ENCODE measurements at regions not wholly inside any gene's neighbourhood (a gene's known extent, or its start where the extent isn't known, plus 50 kb on each side); places are given as distances from the start of the nearest gene placed in this dataset.

DNA sequence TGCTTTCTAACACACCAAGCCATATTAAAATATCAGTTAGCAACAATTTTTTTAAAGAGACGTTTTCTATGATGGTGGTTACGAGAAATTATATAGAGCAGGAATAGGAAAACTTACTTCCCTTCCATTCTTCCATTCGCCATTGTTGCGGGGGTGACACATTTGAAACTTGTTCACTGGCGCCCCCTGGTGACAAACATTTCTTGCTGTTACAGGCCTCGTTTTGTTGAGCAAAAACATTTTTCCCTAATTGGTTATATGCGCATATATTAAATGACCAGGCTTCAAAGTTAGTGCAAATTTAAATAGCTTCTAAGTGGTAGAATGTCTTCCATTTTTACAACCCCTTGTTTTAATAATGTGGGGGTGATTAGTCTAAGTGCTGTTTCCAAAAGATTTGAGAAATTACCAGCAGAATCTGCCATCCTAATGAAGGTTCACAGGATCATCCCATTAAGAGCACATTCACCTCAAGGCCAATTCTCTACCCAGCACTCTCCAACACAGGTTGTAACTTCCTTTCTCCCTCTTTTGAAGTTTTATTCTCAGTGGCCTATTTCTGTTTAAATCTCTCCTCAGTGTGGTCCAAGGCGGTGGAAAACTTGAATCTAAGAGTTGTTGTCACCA lies 1124.7 kb downstream of the FLRT2 start:
- no peak for TF ChIP-seq SIN3A (IDR thresholded peaks at IDR 0.05; ENCODE audit: borderline replicate concordance, insufficient read depth, low read length)
- no peak for TF ChIP-seq TAF1 (IDR thresholded peaks at IDR 0.05; ENCODE audit: borderline replicate concordance, insufficient read depth, low read length)
- no peak for TF ChIP-seq FOXP2 (optimal IDR thresholded peaks at IDR 0.05; ENCODE audit: borderline replicate concordance, extremely low read depth, extremely low read length, insufficient read depth)

All from PFSK-1 (cell line).